AG08396 (cell line): ENCODE measurements at regions not wholly inside any gene's neighbourhood (a gene's known extent, or its start where the extent isn't known, plus 50 kb on each side); places are given as distances from the start of the nearest gene placed in this dataset.

Experiments
- DNase-seq: peaks from one replicate; pipeline ENCODE4 v3.0.0; 2012; ENCODE audit warnings: low spot score, mixed read lengths

- no peak for DNase-seq
Observed at GRCh38 chr17:77700165-77700881, 258.2 kb upstream of the TNRC6C start.

- no peak for DNase-seq
Observed at GRCh38 chr17:77701996-77702395, 256.5 kb upstream of the TNRC6C start.

DNA sequence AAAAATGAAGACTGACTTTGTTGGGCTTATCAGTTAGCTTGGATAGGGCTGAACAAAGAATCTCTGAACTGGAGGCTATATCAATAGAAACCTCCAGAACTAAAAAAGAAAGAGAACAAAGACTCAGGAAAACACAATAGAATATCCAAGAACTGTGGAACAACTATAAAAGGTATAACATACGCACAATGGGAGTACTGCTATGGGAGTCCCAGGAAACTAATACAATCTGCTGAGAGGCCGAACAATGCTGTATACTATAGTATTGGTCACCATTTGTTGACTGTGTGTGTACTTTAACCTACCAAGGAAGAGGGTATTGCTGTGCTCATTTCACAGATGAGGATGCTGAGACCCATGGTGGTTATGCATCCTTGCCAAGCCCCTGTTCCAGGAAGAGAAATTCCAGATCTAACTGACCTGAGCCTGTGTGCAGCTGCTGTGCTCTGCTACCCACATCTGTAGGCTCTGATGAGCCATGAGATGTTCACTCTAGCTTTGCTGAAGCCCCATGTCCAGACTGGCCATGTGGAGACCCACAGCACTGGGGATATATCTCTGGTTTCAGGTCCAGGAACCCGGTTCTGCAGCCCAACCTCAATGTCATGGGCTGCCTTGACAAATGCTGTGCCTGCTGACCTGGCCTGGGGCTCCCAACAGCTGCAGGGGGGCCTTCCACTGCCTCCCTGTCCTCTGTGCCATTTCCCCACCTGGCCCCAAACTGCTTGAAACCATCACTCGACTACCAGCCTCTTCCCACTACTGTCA, 254.3 kb upstream of the TNRC6C start:
- no peak for DNase-seq

- DNase-seq = no peak
Observed at GRCh38 chr17:77706938-77707337, 251.6 kb upstream of the TNRC6C start.

DNA sequence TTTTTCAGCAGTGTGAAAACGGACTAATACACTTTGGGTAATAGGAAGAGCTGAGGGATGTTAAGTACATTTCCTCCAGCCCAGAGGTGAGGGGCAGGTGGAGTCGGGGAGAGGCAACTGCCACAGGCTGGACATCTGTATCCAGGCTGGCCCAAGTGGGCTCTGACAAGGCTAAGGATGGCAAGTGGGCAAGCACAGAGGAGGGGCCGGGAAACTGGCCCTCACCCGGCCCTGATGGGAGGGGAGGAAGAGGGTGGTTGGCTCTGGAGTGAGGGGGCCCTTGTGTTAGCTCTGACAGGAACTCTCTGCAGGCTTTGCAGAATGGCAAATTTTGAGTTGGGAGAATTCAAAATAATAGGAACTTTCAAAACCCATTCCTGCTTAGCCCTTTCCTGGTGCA, 251.0 kb upstream of the TNRC6C start:
- DNase-seq = no peak

GRCh38 chr17:77708049-77708448, 250.5 kb upstream of the TNRC6C start:
- no peak for DNase-seq

GRCh38 chr17:77708936-77709335, 249.6 kb upstream of the TNRC6C start:
- DNase-seq = no peak

DNA sequence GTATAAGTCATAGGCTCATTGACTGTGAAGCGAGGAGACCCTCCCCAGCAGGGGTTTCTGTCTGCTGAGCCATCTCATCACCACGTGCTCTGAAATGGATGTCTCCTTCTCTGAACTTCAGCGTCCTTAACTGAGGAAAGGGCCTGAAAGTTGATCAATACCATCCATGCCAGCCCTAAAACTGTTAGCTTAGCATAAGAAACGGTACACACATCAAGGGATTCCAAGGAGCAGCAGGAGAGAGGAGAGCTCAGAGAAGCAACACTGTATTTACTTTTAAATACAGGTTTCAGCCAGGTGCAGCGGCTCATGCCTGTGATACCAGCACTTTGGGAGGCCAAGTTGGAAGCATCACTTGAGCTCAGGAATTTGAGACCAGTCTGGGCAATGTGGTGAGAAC, 248.9 kb upstream of the TNRC6C start:
- no peak for DNase-seq

DNA sequence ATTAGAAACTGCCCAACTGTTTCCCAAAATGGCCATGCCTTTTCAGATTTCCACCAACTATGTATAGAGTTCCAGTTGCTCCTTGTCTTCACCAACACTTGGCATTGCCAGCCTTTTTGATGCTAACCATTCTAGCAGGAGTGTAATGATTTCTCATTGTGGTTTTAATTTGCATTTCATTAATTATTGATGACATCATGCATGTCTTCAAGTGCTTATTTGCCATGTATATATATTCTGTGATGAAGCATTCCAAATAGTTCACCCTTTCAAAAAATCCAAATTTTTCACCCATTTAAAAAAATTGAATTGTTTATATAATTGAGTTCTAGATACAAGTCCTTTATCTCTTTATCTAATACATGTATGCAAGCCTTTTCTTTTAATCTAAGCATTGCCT, 245.9 kb upstream of the TNRC6C start:
- no peak for DNase-seq

- DNase-seq = peak; percentile 2
Observed at GRCh38 chr17:77716289-77716926, 242.1 kb upstream of the TNRC6C start.

GRCh38 chr17:77717941-77718668, 240.4 kb upstream of the TNRC6C start:
- no peak for DNase-seq

GRCh38 chr17:77718669-77718961, 239.9 kb upstream of the TNRC6C start:
- no peak for DNase-seq

DNA sequence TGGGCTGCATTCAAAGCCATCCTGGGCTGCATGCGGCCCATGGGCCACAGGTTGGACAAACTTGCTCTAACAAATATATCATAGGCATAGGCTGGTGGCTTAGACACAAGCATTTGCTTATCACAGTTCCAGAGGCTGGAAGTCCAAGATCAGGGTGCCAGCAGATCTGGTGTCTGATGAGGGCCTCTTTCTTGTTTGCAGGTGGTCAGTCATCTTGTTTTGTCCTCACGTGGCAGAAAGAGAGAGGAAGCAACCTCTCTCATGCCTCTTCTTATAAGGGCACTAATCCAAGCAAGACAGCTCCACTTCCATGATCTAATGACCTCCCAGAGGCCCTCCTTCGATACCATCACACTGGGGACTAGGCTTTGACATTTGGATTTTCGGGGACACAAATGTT, 238.7 kb upstream of the TNRC6C start:
- DNase-seq = no peak

DNA sequence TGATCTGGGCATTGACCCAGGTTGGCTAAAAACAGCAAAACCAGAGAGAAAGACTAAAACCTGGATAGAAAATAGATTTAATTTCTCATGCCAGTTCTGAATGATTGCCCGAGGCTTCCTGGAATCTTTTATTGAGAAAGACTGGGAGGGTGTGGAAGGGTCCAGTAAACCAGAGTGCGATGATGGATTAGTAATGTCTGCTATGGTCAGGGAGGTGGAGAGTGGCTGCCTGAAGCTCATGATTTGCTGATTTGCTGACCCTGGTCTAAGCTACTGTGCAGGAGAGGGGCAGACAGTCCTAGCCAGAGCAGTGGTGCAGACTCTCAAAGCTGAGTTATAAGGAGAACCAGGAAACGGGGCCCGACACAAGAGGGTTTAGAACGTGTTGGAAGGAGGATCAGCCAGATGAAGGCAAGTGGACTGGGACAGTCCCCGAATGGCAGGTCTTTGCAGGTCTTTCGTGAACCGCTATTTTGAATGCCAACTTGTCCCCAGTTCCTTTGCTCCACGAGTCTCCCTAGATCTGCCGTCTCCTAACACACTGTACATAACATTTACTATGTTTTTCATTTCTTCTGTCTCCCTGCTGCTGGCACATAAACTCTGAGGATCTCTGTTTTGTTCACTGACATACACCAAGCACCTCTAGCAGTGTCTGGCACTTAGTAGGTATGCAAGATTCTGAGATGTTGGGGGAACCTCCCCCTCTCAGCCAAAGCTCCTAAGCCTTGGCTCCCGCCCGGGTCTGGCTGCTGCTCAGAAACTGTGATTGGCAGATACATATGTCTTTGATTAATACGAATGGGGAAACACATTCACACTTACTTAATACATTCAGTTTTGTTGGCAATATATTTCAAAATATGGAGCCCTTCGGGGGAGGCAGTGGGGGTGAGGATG, 237.3 kb upstream of the TNRC6C start:
- peak; percentile 1 for DNase-seq

DNA sequence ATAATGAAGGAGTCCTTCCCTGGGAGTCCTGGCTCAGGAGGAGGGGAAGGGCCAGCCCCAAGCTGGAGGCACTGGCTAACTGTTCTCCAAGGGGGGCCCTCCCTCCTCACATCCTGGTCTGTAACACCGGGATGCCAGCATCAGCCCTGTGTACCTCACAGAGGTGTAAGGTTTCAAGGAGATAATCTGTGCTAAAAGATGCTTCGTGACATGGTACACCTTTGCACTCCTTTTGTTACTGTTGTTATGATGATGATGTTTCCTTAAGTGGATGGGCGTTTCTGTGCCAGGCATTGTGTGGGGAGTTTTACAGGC, 236.7 kb upstream of the TNRC6C start:
- peak; percentile 1 for DNase-seq

DNA sequence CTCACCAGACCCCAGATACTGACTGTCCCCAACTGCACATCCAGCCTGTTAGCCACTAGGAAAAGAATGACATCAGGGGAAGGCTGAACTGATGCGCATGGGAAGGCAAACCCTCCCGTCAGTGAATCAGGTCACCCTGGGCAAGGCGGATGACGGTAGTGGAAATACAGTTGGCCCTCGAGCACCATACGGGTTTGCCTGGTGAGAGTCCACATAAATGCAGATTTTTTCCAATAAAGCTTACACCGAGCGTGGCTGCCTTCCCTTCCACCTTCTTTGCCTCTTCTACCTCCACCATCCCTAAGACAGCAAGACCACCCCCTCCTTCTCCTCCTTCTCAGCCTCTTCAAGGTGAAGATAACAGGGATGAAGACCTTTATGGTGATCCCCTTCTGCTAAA, 236.1 kb upstream of the TNRC6C start:
- peak; percentile 1 for DNase-seq

DNA sequence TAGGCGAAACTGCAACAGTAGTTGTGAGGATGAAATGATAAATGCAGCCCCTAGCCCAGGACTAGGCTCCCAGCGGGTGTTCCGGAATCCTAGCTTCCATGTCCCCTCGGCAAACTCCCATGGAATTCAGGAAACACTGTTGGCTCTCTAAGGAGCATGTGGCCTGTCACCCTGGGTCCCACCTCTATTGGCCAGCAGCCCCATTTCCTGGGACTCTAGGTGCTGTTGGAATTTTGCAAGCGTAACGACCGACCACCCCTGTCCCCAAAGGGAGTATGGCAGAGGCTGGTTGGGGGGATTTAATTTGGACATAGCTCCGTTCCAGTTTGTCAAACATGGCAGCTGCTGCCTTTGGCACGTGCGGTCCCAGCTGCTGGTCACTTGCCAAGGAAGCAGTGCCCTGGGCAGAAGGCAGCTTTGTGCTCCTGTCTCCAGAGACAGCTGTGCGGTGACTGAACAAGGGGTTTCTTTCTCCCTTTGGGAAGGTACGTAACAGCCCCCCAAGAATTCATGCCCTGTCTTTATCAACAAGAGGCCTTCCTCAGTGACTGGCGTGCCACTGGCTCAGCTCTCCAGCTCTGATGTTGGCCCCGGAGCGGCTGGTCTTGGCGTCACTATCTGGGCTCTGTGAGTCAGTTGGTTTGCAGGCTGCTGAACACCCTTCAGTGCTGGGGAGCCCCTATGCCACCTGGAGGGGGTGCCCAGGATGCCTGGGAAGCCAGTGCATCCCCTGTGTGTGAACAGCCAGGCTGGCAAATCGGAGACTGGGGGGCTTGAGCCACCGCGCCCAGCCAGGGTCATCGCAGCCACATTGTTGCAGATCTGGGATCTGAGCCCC, 235.2 kb upstream of the TNRC6C start:
- peak; percentile 1 for DNase-seq

GRCh38 chr17:77723909-77724875, 234.3 kb upstream of the TNRC6C start:
- DNase-seq = no peak

- DNase-seq = no peak
Observed at GRCh38 chr17:77724876-77725615, 233.5 kb upstream of the TNRC6C start.
